ENCODE measurements at regions not wholly inside any gene's neighbourhood (a gene's known extent, or its start where the extent isn't known, plus 50 kb on each side); places are given as distances from the start of the nearest gene placed in this dataset.

GRCh38 chr15:77546050-77546501 is 86.6 kb downstream of the LINGO1 start (continued):
- TF ChIP-seq ZMIZ1 (IDR thresholded peaks at IDR 0.05; ENCODE audit: low read depth in 2 of 2, low read length in 2 of 2) (no peak), ZNF699 (CRISPR knock-in tag; IDR thresholded peaks at IDR 0.05; ENCODE audit: insufficient replicate concordance) (no peak), BRCA1 (IDR thresholded peaks at IDR 0.05) (no peak), BRCA1 (CRISPR knock-in tag; IDR thresholded peaks at IDR 0.05) (no peak), E2F6 (IDR thresholded peaks at IDR 0.05; ENCODE audit: borderline replicate concordance in 1 of 2, extremely low read depth in 1 of 2, insufficient read depth in 1 of 2, insufficient read length in 1 of 2, low read depth in 1 of 2, low read length in 1 of 2, poor library complexity in 1 of 2, severe bottlenecking in 1 of 2) (peak in 1 of 2 experiments; percentile 5), SRSF1 (IDR thresholded peaks at IDR 0.05; ENCODE audit: low read depth, low read length) (no peak), ZNF444 (CRISPR knock-in tag; IDR thresholded peaks at IDR 0.05) (no peak), ETS2 (tag; IDR thresholded peaks at IDR 0.05; ENCODE audit: borderline replicate concordance, poor library complexity, severe bottlenecking) (no peak), CBX2 (IDR thresholded peaks at IDR 0.05; ENCODE audit: insufficient read depth, low read length, poor library complexity, severe bottlenecking) (no peak), RBM22 (IDR thresholded peaks at IDR 0.05; ENCODE audit: low read depth, low read length, poor library complexity, severe bottlenecking) (no peak), PTBP1 (IDR thresholded peaks at IDR 0.05; ENCODE audit: low read depth, low read length) (no peak), CREBBP (IDR thresholded peaks at IDR 0.05; ENCODE audit: low read depth, low read length) (no peak), ZNF212 (CRISPR knock-in tag; IDR thresholded peaks at IDR 0.05) (no peak), TCF15 (CRISPR knock-in tag; IDR thresholded peaks at IDR 0.05) (no peak), LCOR (CRISPR knock-in tag; IDR thresholded peaks at IDR 0.05) (no peak), RBM39 (optimal IDR thresholded peaks at IDR 0.05; ENCODE audit: low read depth, low read length) (no peak), ZNF431 (CRISPR knock-in tag; IDR thresholded peaks at IDR 0.05) (no peak), MTA2 (IDR thresholded peaks at IDR 0.05; ENCODE audit: low read depth) (no peak), BHLHE40 (IDR thresholded peaks at IDR 0.05; ENCODE audit: low read length) (peak; percentile 55), ZBTB17 (CRISPR knock-in tag; IDR thresholded peaks at IDR 0.05) (no peak)
- TF ChIP-seq, protein P1, sequence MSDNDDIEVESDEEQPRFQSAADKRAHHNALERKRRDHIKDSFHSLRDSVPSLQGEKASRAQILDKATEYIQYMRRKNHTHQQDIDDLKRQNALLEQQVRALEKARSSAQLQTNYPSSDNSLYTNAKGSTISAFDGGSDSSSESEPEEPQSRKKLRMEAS (CRISPR knock-in tag; IDR thresholded peaks at IDR 0.05), result peak; percentile 68; the same call in 1 of the 2 replicates

All from K562 (cell line).